PC-3 (cell line): ENCODE measurements at regions not wholly inside any gene's neighbourhood (a gene's known extent, or its start where the extent isn't known, plus 50 kb on each side); places are given as distances from the start of the nearest gene placed in this dataset.

Experiments used
- EZH2phosphoT487 ChIP-seq: fragments of 300-600 bp; sonication (generic); IDR thresholded peaks from 2 replicates; pipeline ENCODE4 v1.6.1; 2018; ENCODE audit warnings: mild to moderate bottlenecking, antibody characterized with exemption, low read length, borderline replicate concordance
- TF ChIP-seq, protein P1 (sequence below): fragments of 300-600 bp; sonication (generic); conservative IDR thresholded peaks from 2 replicates; pipeline ENCODE4 v1.5.1; 2017; ENCODE audit warnings: antibody characterized with exemption, low read depth, mild to moderate bottlenecking, low read length

DNA sequence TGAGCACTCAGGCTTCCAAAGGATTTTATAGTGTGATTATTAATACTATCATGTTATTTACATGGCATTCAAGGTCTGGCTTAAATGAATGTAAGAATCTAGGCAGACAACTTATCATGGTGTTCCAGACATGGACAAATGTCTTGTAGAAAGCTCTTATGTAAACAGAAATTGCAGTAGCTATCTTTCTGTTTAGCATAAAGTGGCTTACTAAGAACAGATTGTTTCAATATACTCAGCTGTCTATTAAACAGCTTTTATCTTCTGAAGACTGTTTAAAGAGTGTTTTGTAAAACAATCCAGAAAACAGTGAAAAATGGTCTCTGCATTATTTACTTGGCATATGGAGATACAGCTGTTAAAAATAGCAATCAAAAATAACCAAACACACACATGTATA, 1061.8 kb upstream of the SEL1L start:
- no peak for TF ChIP-seq EZH2phosphoT487
- TF ChIP-seq, protein P1, sequence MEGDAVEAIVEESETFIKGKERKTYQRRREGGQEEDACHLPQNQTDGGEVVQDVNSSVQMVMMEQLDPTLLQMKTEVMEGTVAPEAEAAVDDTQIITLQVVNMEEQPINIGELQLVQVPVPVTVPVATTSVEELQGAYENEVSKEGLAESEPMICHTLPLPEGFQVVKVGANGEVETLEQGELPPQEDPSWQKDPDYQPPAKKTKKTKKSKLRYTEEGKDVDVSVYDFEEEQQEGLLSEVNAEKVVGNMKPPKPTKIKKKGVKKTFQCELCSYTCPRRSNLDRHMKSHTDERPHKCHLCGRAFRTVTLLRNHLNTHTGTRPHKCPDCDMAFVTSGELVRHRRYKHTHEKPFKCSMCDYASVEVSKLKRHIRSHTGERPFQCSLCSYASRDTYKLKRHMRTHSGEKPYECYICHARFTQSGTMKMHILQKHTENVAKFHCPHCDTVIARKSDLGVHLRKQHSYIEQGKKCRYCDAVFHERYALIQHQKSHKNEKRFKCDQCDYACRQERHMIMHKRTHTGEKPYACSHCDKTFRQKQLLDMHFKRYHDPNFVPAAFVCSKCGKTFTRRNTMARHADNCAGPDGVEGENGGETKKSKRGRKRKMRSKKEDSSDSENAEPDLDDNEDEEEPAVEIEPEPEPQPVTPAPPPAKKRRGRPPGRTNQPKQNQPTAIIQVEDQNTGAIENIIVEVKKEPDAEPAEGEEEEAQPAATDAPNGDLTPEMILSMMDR = no peak
